ENCODE measurements at regions not wholly inside any gene's neighbourhood (a gene's known extent, or its start where the extent isn't known, plus 50 kb on each side); places are given as distances from the start of the nearest gene placed in this dataset.
"Not testable (repeated sequence)": the region's sequence is repeated elsewhere in the genome, so short reads cannot be mapped to it uniquely, and the experiment has no call there.

- no peak for DNase-seq (ENCODE audit: low spot score)
These were observed 151.0 kb downstream of the NUF2 start for GRCh38 chr1:163472651-163473248.

GRCh38 chr1:163477276-163477830, 155.6 kb downstream of the NUF2 start:
- no peak for DNase-seq (ENCODE audit: low spot score)

DNA sequence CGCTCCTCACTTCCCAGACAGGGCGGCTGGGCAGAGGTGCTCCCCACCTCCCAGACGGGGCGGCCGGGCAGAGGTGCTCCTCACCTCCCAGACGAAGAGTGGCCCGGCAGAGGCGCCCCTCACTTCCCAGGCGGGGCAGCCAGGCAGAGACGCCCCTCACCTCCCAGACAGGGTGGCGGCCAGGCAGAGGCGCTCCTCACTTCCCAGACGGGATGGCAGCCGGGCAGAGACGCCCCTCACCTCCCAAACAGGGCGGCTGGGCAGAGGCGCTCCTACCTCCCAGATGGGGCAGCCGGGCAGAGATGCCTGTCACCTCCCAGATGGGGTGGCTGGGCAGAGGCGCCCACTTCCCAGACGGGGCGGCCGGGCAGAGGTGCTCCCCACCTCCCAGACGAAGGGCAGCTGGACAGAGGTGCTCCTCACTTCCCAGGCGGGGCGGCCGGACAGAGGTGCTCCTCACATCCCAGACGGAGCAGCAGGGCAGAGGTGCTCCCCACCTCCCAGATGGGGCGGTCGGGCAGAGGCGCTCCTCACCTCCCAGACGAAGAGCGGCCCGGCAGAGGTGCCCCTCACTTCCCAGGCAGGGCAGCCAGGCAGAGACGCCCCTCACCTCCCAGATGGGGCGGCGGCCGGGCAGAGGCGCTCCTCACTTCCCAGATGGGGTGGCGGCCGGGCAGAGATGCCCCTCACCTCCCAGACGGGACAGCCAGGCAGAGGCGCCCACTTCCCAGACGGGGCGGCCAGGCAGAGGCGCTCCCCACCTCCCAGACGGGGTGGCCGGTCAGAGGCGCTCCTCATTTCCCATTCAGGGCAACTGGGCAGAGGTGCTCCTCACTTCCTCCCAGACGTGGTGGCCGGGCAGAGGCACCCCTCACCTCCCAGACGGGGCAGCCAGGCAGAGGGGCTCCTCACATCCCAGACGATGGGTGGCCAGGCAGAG, 176.9 kb downstream of the NUF2 start:
- DNase-seq (ENCODE audit: low spot score): not testable (repeated sequence)

- no peak for DNase-seq (ENCODE audit: low spot score)
These were observed 182.7 kb downstream of the NUF2 start for GRCh38 chr1:163504331-163504978.

DNA sequence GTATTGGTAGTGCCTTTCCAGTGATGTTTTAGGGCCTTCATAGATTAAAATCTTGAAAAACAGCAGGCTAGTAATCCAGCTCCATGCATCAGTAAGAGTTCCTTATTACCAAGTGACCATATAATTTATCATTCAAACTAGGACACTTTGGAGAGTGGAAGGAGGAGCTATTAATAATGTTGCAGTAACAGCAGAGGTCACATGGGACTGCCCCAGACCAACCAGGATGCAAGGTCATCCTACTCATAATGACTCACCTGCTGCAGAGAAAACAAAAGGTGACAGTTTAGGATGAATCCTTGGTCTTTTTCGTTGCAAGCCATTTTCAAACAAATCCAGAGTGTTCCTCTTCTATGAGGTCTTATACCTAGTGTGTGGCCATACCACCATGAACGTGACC, 187.4 kb downstream of the NUF2 start:
- DNase-seq (ENCODE audit: low spot score): peak; percentile 44

GRCh38 chr1:163512349-163512989, 190.7 kb downstream of the NUF2 start:
- no peak for DNase-seq (ENCODE audit: low spot score)

GRCh38 chr1:163523375-163524029, 201.7 kb downstream of the NUF2 start:
- no peak for DNase-seq (ENCODE audit: low spot score)

DNA sequence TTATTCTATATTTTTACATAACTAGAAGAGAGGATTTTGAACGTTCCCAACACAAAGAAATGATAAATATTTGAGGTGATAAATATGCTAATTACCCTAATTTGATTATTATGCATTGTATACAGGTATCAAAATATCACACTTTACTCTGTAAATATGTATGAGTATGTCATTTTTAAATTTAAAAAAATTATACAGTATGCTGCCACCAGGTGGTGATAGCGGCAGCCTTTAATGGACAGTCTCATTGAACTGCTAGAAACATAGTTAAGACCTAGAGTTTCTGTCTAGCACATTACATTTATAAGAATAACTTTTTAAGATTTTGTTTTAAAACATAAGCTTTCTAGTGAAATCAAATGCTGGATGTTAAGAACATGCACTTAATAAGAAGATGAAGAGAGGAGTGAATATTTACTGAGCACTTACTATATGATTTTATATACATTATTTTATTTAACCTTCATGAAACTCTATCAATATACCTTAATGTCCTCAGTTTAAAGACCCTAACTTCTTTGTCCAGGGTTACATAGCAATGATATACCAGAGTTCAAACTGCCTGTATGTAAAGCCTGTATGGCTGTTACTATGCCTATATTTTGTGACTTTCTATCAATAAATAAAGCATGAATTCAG, 207.1 kb downstream of the NUF2 start:
- DNase-seq (ENCODE audit: low spot score): peak; percentile 61

DNA sequence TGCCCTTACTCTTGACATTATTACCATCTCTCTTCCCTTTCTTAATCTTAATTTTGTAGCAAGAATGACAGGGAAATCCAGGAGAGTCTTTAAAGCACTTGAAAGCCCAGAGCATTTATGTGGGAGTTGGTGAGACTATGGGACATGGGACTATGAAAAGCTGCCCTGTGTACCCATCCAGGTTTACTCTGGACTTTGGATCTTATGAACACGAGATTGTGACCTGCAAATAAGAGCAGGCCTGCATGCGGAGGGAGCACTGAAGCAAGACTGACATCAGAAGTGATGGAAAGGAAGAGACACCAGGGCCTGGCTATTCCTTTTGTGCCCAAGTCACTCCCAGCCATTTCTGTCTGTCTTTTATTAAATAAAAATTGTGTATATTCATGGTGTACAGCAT, 209.6 kb downstream of the NUF2 start:
- no peak for DNase-seq (ENCODE audit: low spot score)

- no peak for DNase-seq (ENCODE audit: low spot score)
These were observed 213.6 kb downstream of the NUF2 start for GRCh38 chr1:163535401-163535800.

GRCh38 chr1:163535807-163536206, 214.1 kb downstream of the NUF2 start:
- peak; percentile 63 for DNase-seq (ENCODE audit: low spot score)

GRCh38 chr1:163537809-163538208, 216.1 kb downstream of the NUF2 start:
- DNase-seq (ENCODE audit: low spot score): no peak

- no peak for DNase-seq (ENCODE audit: low spot score)
These were observed 216.9 kb downstream of the NUF2 start for GRCh38 chr1:163538667-163539066.

DNA sequence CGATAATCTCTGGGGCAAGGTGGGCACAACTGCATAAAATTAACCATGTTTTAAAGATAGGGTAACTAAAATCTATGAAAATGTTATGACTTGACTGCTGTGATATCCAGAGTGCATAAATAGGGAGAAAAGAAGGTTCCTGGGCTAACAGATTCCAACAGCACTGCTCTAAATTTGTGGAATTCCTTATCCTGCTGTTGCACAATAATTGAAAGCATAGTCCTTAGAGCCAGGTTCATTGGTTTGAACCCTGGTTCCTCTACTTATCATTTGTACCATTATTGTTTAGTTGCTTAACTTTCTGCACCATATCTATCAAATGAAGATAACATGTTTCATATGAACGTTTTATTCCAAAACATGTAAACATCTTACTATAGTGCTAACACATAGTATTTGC, 219.0 kb downstream of the NUF2 start:
- no peak for DNase-seq (ENCODE audit: low spot score)

DNA sequence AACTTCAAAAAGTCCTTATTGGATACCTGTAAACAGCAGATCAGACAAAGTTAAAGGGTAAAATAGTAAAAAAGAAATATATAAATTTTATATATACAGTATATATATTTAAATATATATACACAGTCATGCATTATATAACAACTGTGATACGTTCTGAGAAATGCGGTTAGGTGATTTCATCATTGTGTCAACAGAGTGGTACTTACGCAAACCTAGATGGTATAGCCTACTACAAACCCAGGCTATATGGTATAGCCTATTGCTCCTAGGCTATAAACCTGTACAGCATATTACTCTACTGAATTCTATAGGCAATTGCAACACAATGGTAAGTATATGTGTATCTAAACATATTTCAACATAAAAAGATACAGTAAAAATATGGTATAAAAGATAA, 222.7 kb downstream of the NUF2 start:
- no peak for DNase-seq (ENCODE audit: low spot score)

DNA sequence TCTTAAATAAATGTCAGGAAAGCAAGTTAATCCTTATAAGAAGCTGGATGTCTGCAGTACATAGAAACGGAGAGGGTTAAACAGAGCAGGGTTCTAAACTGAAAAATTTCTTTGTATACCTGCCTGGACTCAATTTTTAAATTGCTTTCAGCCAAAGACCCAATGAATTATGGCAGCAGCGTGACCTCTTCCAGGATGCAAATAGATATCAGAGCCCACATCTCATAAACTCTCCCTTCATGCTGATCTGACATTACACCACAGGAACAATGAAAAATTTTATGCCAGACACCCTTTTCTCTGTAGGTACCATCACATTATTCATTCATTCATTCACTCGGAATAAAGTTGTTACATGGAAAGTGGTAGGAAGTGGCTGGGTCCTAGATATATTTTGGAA, 236.4 kb downstream of the NUF2 start:
- no peak for DNase-seq (ENCODE audit: low spot score)

GRCh38 chr1:163561580-163562295, 240.0 kb downstream of the NUF2 start:
- DNase-seq (ENCODE audit: low spot score): peak; percentile 35

DNA sequence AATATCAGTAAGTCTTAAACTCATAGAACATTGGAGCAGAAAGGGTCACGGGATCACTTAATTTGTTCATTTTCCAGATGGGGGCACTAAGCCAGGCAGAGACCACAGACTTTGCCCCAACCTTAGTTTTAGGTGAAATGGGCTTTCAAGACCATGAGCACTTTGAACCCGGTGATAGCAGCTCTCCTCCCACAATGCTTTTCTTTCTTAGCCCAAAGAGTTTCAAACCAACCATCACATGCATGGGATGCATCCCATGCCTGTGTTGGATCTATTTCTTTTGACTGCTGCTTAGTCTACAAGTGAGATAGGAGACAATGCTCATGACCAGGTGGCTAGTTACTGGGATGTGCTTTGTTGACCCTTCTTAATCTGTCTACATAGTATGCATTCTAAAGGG, 240.6 kb downstream of the NUF2 start:
- DNase-seq (ENCODE audit: low spot score): no peak

DNA sequence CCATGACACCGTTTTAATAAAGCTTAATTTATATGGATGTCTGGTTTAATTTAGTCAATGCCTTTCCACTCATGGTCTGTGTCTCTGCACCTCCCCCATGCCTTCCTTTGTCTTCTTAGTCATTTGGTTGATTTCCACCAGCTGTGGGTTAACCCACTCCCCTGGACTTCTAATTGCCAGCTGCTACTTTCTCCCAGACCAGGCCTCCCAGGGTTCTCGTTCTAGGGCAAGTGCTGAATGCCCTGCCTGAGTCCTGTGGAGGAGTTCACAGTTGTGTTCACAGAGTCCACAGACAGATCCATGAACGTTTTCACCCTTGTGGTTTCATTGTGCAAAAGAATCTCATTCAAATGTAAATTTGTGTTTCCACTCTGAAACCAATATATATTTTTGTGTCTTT, 243.4 kb downstream of the NUF2 start:
- no peak for DNase-seq (ENCODE audit: low spot score)

- DNase-seq (ENCODE audit: low spot score): no peak
These were observed 248.3 kb downstream of the NUF2 start for GRCh38 chr1:163570071-163570470.

- no peak for DNase-seq (ENCODE audit: low spot score)
These were observed 250.2 kb downstream of the NUF2 start for GRCh38 chr1:163571950-163572349.

Data from kidney capillary endothelial cell (primary cell).